ENCODE measurements at regions not wholly inside any gene's neighbourhood (a gene's known extent, or its start where the extent isn't known, plus 50 kb on each side); places are given as distances from the start of the nearest gene placed in this dataset.
A peak's percentile ranks its signal among the peaks of the same experiment; 100 is the strongest.

- H3K4me3 Mint-ChIP-seq: no peak overlapping the region
- peaks cover 5% of the 10 kb centered on the region for H3K9me3 Mint-ChIP-seq
- H3K36me3 Mint-ChIP-seq: no peaks in the 10 kb centered on the region
- peaks cover 7% of the 10 kb centered on the region for H3K4me1 Mint-ChIP-seq
- ATAC-seq (no peak), DNase-seq (ENCODE audit: low spot score in 2 of 2) (no peak)
- no peak overlapping the region for H3K27ac Mint-ChIP-seq
Observed at GRCh38 chr3:16102905-16103364, 71.5 kb upstream of the GALNT15 start.

GRCh38 chr3:16103472-16103871, 71.0 kb upstream of the GALNT15 start:
- no peak overlapping the region for H3K27ac Mint-ChIP-seq
- peaks cover 7% of the 10 kb centered on the region for H3K4me1 Mint-ChIP-seq
- no peak for ATAC-seq
- H3K36me3 Mint-ChIP-seq: no peaks in the 10 kb centered on the region
- DNase-seq (ENCODE audit: low spot score in 2 of 2): no peak
- peaks cover 5% of the 10 kb centered on the region for H3K9me3 Mint-ChIP-seq
- H3K4me3 Mint-ChIP-seq: no peak overlapping the region

- DNase-seq (ENCODE audit: low spot score in 2 of 2) (no peak), ATAC-seq (no peak)
- Mint-ChIP-seq H3K36me3 (no peaks in the 10 kb centered on the region), H3K4me3 (no peak overlapping the region), H3K4me1 (peaks cover 7% of the 10 kb centered on the region), H3K27ac (no peak overlapping the region), H3K9me3 (peaks cover 5% of the 10 kb centered on the region)
Observed at GRCh38 chr3:16104156-16104555, 70.3 kb upstream of the GALNT15 start.

GRCh38 chr3:16106050-16106449, 68.4 kb upstream of the GALNT15 start:
- H3K9me3 Mint-ChIP-seq: peaks cover 5% of the 10 kb centered on the region
- ATAC-seq (no peak), DNase-seq (ENCODE audit: low spot score in 2 of 2) (no peak)
- H3K36me3 Mint-ChIP-seq: no peaks in the 10 kb centered on the region
- H3K4me1 Mint-ChIP-seq: peaks cover 7% of the 10 kb centered on the region
- H3K27ac Mint-ChIP-seq: no peak overlapping the region
- no peak overlapping the region for H3K4me3 Mint-ChIP-seq

GRCh38 chr3:16108424-16108823, 66.1 kb upstream of the GALNT15 start:
- Mint-ChIP-seq H3K9me3 (peaks cover 8% of the 10 kb centered on the region), H3K4me3 (no peak overlapping the region), H3K4me1 (no peaks in the 10 kb centered on the region), H3K36me3 (no peaks in the 10 kb centered on the region), H3K27ac (no peak overlapping the region)
- no peak for DNase-seq (ENCODE audit: low spot score in 2 of 2)
- no peak for ATAC-seq

- H3K4me3 Mint-ChIP-seq: no peak overlapping the region
- peaks cover 8% of the 10 kb centered on the region for H3K9me3 Mint-ChIP-seq
- H3K36me3 Mint-ChIP-seq: no peaks in the 10 kb centered on the region
- no peaks in the 10 kb centered on the region for H3K4me1 Mint-ChIP-seq
- ATAC-seq (no peak), DNase-seq (ENCODE audit: low spot score in 2 of 2) (no peak)
- no peak overlapping the region for H3K27ac Mint-ChIP-seq
Observed at GRCh38 chr3:16109929-16110328, 64.6 kb upstream of the GALNT15 start.

GRCh38 chr3:16112910-16113504, 61.5 kb upstream of the GALNT15 start:
- Mint-ChIP-seq H3K4me1 (no peaks in the 10 kb centered on the region), H3K36me3 (no peaks in the 10 kb centered on the region), H3K4me3 (no peak overlapping the region), H3K27ac (no peak overlapping the region), H3K9me3 (peaks cover 3% of the 10 kb centered on the region)
- ATAC-seq (peak; percentile 41), DNase-seq (ENCODE audit: low spot score in 2 of 2) (no peak)

GRCh38 chr3:16113704-16114103, 60.8 kb upstream of the GALNT15 start:
- Mint-ChIP-seq H3K4me1 (no peaks in the 10 kb centered on the region), H3K36me3 (no peaks in the 10 kb centered on the region), H3K9me3 (peaks cover 3% of the 10 kb centered on the region), H3K4me3 (no peak overlapping the region), H3K27ac (no peak overlapping the region)
- ATAC-seq: peak; percentile 55
- DNase-seq (ENCODE audit: low spot score in 2 of 2): no peak

- no peak for ATAC-seq
- H3K36me3 Mint-ChIP-seq: no peaks in the 10 kb centered on the region
- H3K4me1 Mint-ChIP-seq: no peaks in the 10 kb centered on the region
- no peak overlapping the region for H3K4me3 Mint-ChIP-seq
- no peak overlapping the region for H3K27ac Mint-ChIP-seq
- DNase-seq (ENCODE audit: low spot score in 2 of 2): no peak
- H3K9me3 Mint-ChIP-seq: peaks cover 3% of the 10 kb centered on the region
Observed at GRCh38 chr3:16114429-16114828, 60.1 kb upstream of the GALNT15 start.

GRCh38 chr3:16114930-16115329, 59.5 kb upstream of the GALNT15 start:
- Mint-ChIP-seq H3K9me3 (peaks cover 3% of the 10 kb centered on the region), H3K27ac (no peak overlapping the region), H3K4me1 (no peaks in the 10 kb centered on the region), H3K36me3 (no peaks in the 10 kb centered on the region), H3K4me3 (no peak overlapping the region)
- DNase-seq (ENCODE audit: low spot score in 2 of 2) (no peak), ATAC-seq (no peak)

- ATAC-seq: no peak
- Mint-ChIP-seq H3K36me3 (no peaks in the 10 kb centered on the region), H3K4me3 (no peak overlapping the region), H3K27ac (no peak overlapping the region), H3K4me1 (no peaks in the 10 kb centered on the region), H3K9me3 (no peaks in the 10 kb centered on the region)
- DNase-seq (ENCODE audit: low spot score in 2 of 2): no peak
Observed at GRCh38 chr3:16118396-16118795, 56.1 kb upstream of the GALNT15 start.

- Mint-ChIP-seq H3K4me3 (no peak overlapping the region), H3K9me3 (no peaks in the 10 kb centered on the region), H3K4me1 (no peaks in the 10 kb centered on the region), H3K27ac (no peak overlapping the region), H3K36me3 (no peaks in the 10 kb centered on the region)
- DNase-seq (ENCODE audit: low spot score in 2 of 2) (no peak), ATAC-seq (no peak)
Observed at GRCh38 chr3:16119887-16120286, 54.6 kb upstream of the GALNT15 start.

GRCh38 chr3:16121391-16121790, 53.1 kb upstream of the GALNT15 start:
- ATAC-seq: no peak
- Mint-ChIP-seq H3K4me1 (no peaks in the 10 kb centered on the region), H3K9me3 (no peaks in the 10 kb centered on the region), H3K4me3 (no peak overlapping the region), H3K36me3 (no peaks in the 10 kb centered on the region), H3K27ac (no peak overlapping the region)
- DNase-seq (ENCODE audit: low spot score in 2 of 2): no peak

GRCh38 chr3:16122155-16122554, 52.3 kb upstream of the GALNT15 start:
- Mint-ChIP-seq H3K36me3 (no peaks in the 10 kb centered on the region), H3K4me1 (no peaks in the 10 kb centered on the region), H3K9me3 (no peaks in the 10 kb centered on the region), H3K27ac (no peak overlapping the region), H3K4me3 (no peak overlapping the region)
- DNase-seq (ENCODE audit: low spot score in 2 of 2): no peak
- no peak for ATAC-seq

- no peak for DNase-seq (ENCODE audit: low spot score in 2 of 2)
- Mint-ChIP-seq H3K27ac (no peak overlapping the region), H3K4me1 (no peaks in the 10 kb centered on the region), H3K4me3 (no peak overlapping the region), H3K36me3 (no peaks in the 10 kb centered on the region), H3K9me3 (no peaks in the 10 kb centered on the region)
- ATAC-seq: no peak
Observed at GRCh38 chr3:16122661-16123060, 51.8 kb upstream of the GALNT15 start.

- no peaks in the 10 kb centered on the region for H3K9me3 Mint-ChIP-seq
- H3K27ac Mint-ChIP-seq: no peak overlapping the region
- no peaks in the 10 kb centered on the region for H3K4me1 Mint-ChIP-seq
- DNase-seq (ENCODE audit: low spot score in 2 of 2) (no peak), ATAC-seq (peak; percentile 74)
- H3K4me3 Mint-ChIP-seq: no peak overlapping the region
- H3K36me3 Mint-ChIP-seq: no peaks in the 10 kb centered on the region
Observed at GRCh38 chr3:16124636-16125035, 49.8 kb upstream of the GALNT15 start.
